Activated T-cell treated with anti-CD3 and anti-CD28 coated beads, Interleukin-2, amount 50 U/mL, for 1 hour (primary cell): ENCODE measurements at regions not wholly inside any gene's neighbourhood (a gene's known extent, or its start where the extent isn't known, plus 50 kb on each side); places are given as distances from the start of the nearest gene placed in this dataset.

ENCODE experiments used
- DNase-seq: peaks from one replicate; pipeline ENCODE4 v3.0.0-alpha.2; 2020

DNA sequence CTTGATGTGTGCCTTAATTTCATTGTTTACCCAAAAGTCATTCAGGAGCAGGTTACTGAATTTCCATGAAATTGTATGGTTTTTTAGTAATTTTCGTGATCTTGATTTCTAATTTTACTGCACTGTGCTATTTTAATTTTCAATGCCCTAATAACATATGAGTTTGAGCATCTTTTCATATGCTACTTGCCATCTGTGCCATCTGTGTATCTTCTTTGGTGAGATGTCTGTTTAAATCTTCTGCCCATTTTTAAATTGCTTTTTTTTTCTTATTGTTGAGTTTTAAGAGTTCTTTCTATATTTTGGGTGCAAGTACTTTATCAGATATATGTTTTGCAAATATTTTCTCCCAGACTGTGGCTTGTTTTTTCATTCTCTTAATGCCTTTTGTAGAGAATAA is 165.9 kb downstream of the ST6GAL2 start:
- DNase-seq: no peak

- no peak for DNase-seq
These were observed 161.6 kb downstream of the ST6GAL2 start for GRCh38 chr2:106724301-106724794.

- no peak for DNase-seq
These were observed 151.8 kb downstream of the ST6GAL2 start for GRCh38 chr2:106734165-106734564.

GRCh38 chr2:106735807-106736206 is 150.2 kb downstream of the ST6GAL2 start:
- no peak for DNase-seq

DNA sequence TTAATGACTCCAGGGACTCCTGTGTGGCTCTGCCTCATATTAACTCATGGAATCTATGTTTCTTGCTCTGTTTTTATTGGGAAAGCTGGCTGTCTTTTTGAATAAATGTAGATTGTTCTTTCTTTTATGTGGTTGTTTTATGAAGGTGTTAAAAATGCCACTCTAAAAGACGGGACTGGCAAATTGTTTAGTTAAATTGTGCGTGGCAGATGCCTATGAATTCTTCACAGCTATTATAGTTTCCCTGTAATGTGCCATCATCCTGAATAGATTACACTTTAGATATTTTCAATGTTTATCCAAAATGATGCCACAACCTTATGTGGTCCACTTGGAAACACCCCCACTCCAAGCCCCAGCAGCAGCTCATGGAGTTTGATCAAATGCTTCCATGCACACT is 149.7 kb downstream of the ST6GAL2 start:
- no peak for DNase-seq

- DNase-seq: no peak
These were observed 140.5 kb downstream of the ST6GAL2 start for GRCh38 chr2:106745468-106745867.

- DNase-seq: no peak
These were observed 136.1 kb downstream of the ST6GAL2 start for GRCh38 chr2:106749823-106750222.
